ENCODE measurements at regions not wholly inside any gene's neighbourhood (a gene's known extent, or its start where the extent isn't known, plus 50 kb on each side); places are given as distances from the start of the nearest gene placed in this dataset.

DNA sequence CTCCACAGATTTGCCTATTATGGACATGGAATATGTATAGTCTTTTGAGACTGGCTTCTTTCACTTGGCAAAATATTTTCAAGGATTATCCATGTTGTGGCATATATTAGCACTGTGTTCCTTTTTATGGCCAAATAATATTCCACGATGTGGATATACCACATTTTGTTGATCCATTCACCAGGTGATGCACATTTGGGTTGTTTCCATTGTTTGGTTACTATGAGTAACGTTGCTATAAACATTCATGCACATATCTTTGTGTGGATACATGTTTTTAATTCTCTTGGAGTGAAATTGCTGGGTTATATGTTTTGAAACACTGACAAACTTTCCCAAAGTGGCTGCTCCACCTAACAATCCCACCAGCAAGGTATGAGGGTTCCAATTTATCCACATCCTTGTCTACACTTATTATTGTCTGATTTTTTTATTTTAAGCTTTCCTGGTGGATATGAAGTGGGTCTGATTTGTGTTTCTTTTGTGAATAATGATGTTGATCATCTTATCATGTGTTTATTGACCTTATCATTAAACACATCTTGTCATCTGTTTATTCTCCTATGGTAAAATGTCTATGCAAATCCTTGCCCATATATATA lies 116.2 kb upstream of the FRMD6 start:
- no peak overlapping the region for H3K4me3 ChIP-seq (ENCODE audit: low read depth, poor library complexity, severe bottlenecking)
- intact Hi-C loops (cut with DNase I; ENCODE audit: low total_unique reads): no loop called here
- 81 to 90% methylated on average over 2 of the region's 2 CpGs for WGBS, 2 donors
- no peak for DNase-seq (ENCODE audit: low spot score in 2 of 2)
- no peak for TF ChIP-seq POLR2A (IDR thresholded peaks at IDR 0.05)
- TF ChIP-seq, protein P1, sequence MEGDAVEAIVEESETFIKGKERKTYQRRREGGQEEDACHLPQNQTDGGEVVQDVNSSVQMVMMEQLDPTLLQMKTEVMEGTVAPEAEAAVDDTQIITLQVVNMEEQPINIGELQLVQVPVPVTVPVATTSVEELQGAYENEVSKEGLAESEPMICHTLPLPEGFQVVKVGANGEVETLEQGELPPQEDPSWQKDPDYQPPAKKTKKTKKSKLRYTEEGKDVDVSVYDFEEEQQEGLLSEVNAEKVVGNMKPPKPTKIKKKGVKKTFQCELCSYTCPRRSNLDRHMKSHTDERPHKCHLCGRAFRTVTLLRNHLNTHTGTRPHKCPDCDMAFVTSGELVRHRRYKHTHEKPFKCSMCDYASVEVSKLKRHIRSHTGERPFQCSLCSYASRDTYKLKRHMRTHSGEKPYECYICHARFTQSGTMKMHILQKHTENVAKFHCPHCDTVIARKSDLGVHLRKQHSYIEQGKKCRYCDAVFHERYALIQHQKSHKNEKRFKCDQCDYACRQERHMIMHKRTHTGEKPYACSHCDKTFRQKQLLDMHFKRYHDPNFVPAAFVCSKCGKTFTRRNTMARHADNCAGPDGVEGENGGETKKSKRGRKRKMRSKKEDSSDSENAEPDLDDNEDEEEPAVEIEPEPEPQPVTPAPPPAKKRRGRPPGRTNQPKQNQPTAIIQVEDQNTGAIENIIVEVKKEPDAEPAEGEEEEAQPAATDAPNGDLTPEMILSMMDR (IDR thresholded peaks at IDR 0.05): no peak

DNA sequence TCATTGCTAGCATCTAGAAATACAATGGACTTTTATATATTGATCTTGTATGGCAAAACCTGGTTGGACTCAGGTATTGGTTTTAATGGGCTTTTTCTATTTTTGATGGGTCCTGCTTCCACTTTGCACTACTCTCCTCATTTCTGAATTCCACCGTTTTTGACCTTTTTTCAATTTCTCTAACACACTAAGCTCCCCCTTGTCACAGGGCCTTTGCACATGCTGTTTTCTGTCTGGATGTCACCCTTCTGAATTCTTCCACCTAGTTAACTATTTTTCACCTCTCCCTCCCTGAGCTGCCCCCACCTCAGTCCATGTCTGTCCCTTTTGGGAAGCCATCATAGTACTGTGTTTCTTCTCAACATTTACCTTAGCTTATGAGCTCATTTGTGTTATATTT lies 112.7 kb upstream of the FRMD6 start:
- 94 to 98% methylated on average over 1 of the region's 1 CpG for WGBS, 2 donors
- TF ChIP-seq, protein P1 (IDR thresholded peaks at IDR 0.05): no peak
- no peak for TF ChIP-seq POLR2A (IDR thresholded peaks at IDR 0.05)
- H3K4me3 ChIP-seq (ENCODE audit: low read depth, poor library complexity, severe bottlenecking): no peak overlapping the region
- intact Hi-C loops (cut with DNase I; ENCODE audit: low total_unique reads): no loop called here
- DNase-seq (ENCODE audit: low spot score in 2 of 2): no peak

DNA sequence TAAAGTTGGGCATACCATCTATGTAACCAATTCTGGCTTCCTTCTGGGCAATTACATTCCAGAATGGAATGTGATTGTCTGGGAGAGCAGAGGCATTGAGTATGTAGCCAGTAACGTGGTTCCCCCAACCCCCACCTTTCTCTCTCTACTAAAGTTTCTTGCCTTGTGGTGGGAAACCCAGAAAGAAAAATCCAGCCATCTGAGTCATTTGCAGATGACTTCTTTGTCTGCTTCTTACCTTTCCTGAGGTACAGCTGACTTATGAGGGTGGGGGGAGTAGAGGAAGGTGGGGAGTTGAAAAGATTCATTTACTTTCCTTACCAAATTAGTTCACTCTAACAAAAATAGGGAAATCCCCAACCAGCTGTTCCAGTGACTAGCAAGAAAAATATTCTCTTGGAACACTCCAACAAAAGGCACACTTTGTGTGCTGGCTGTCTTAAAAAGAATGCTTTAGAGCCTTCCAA lies 112.1 kb upstream of the FRMD6 start:
- intact Hi-C loops (cut with DNase I; ENCODE audit: low total_unique reads): no loop called here
- no peak for DNase-seq (ENCODE audit: low spot score in 2 of 2)
- 29 to 32% methylated on average over 1 of the region's 1 CpG for WGBS, 2 donors
- no peak for TF ChIP-seq POLR2A (IDR thresholded peaks at IDR 0.05)
- TF ChIP-seq, protein P1 (IDR thresholded peaks at IDR 0.05): no peak
- no peak overlapping the region for H3K4me3 ChIP-seq (ENCODE audit: low read depth, poor library complexity, severe bottlenecking)

DNA sequence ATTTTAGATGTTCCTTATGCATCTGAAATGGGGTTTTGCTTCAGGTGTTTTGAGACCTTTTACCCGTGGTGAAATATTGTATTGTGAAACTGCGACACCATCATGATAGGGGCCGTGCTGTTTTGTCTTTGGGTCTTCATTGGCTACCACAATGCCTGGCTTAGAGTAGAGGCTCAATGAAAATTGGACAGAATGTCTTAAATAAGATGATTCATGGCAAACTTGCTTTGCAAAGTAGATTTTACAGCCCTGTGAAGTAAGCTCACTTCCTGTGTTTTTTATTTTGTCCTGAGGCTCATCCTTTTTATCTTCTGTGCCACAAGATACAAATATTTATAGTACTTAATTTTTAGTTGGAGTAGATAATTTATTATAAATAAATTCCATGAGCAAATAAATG lies 111.3 kb upstream of the FRMD6 start:
- TF ChIP-seq POLR2A (IDR thresholded peaks at IDR 0.05): no peak
- TF ChIP-seq, protein P1 (IDR thresholded peaks at IDR 0.05): no peak
- 66 to 75% methylated on average over 3 of the region's 3 CpGs for WGBS, 2 donors
- intact Hi-C loops (cut with DNase I; ENCODE audit: low total_unique reads): no loop called here
- H3K4me3 ChIP-seq (ENCODE audit: low read depth, poor library complexity, severe bottlenecking): no peak overlapping the region
- DNase-seq (ENCODE audit: low spot score in 2 of 2): no peak

DNA sequence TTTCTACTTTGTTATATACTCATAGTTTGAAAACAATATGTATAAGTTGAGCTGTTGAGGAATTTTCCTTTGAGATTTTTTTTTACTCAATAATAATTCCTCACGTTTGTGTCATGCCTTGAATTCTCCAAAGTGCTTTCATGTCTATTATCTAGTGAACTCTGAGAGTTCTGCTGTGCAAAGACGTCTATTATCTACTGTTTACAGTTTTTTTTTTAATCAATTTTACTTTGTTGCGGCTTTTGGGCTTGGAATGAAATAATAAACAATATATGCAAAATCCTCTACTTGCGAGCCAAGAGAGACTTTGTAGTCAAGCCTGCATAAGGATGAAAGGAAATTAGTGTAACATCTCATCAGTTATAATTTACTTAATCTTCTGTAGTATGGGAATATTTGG lies 107.2 kb upstream of the FRMD6 start:
- WGBS, 2 donors: 57 to 64% methylated on average over 4 of the region's 4 CpGs
- no peak for TF ChIP-seq POLR2A (IDR thresholded peaks at IDR 0.05)
- TF ChIP-seq, protein P1 (IDR thresholded peaks at IDR 0.05): no peak
- intact Hi-C loops (cut with DNase I; ENCODE audit: low total_unique reads): no loop called here
- no peak for DNase-seq (ENCODE audit: low spot score in 2 of 2)
- no peak overlapping the region for H3K4me3 ChIP-seq (ENCODE audit: low read depth, poor library complexity, severe bottlenecking)

DNA sequence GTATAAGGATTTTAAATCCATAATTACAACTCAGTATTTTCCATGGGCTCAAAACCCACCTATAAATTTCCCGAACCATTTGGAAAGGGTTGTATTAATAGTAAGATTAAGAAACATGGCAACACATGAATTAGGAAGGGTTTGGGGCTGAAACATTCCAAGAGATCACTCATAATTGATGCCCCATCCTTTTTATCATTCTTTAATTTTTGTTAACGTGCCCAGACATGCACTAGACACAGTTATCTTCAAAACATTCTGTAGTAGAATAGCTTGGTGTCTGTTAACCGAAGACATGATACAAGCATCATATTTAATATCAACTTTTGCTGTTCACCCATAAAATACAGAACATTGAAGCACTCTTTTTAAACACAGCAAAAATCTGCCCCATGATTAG lies 106.8 kb upstream of the FRMD6 start:
- intact Hi-C loops (cut with DNase I; ENCODE audit: low total_unique reads): no loop called here

More for the DNA sequence above, 106.8 kb upstream of the FRMD6 start:
- H3K4me3 ChIP-seq (ENCODE audit: low read depth, poor library complexity, severe bottlenecking): no peak overlapping the region
- TF ChIP-seq, protein P1 (IDR thresholded peaks at IDR 0.05): no peak
- TF ChIP-seq POLR2A (IDR thresholded peaks at IDR 0.05): no peak
- 57 to 61% methylated on average over 3 of the region's 3 CpGs for WGBS, 2 donors
- DNase-seq (ENCODE audit: low spot score in 2 of 2): no peak
